ENCODE measurements at regions not wholly inside any gene's neighbourhood (a gene's known extent, or its start where the extent isn't known, plus 50 kb on each side); places are given as distances from the start of the nearest gene placed in this dataset.

DNA sequence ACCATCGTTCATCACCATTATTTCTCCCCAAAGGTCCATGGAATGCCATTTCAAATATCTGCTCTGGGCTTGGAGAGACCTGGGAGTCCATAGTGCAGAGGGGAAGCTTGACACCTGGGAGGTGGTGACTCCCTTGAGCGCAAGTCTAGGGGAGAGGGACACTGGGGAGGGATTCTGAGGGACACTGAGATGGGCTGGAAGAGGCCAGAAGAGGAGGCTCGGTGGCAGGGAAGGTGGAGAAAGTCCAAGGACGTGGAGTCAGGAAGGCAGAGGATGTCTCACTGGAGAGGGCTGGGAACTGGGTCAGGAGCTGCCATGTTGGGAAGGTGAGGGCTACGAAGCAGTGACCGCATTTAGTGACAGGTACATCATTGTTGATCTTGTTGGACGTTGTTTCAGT is 160.3 kb upstream of the MVB12B start:
- Histone ChIP-seq H3K79me2 (replicated peaks; ENCODE audit: insufficient read depth) (no peaks in the 10 kb centered on the region), H3K27me3 (ENCODE audit: insufficient read depth) (no peaks in the 10 kb centered on the region), H3K4me3 (no peak overlapping the region), H2AFZ (no peak overlapping the region), H4K20me1 (replicated peaks; ENCODE audit: insufficient read depth) (no peaks in the 10 kb centered on the region), H3F3A (replicated peaks; ENCODE audit: low read depth) (no peaks in the 10 kb centered on the region), H3K4me2 (no peak overlapping the region), H3K9me2 (ENCODE audit: insufficient read depth) (no peaks in the 10 kb centered on the region), H3K27ac (ENCODE audit: low read depth) (no peak overlapping the region), H3K4me1 (ENCODE audit: insufficient read depth) (no peaks in the 10 kb centered on the region), H3K36me3 (ENCODE audit: insufficient read depth) (no peaks in the 10 kb centered on the region)
- TF ChIP-seq CREB1 (CRISPR knock-in tag; IDR thresholded peaks at IDR 0.05; ENCODE audit: low read depth) (no peak), STAT1 (IDR thresholded peaks at IDR 0.05; ENCODE audit: unreplicated experiment) (no peak), POLR2AphosphoS5 (IDR thresholded peaks at IDR 0.05; ENCODE audit: low read depth) (no peak), EZH2phosphoT487 (IDR thresholded peaks at IDR 0.05; ENCODE audit: unreplicated experiment) (no peak), ZNF331 (CRISPR knock-in tag; IDR thresholded peaks at IDR 0.05; ENCODE audit: low read depth) (no peak), NANOG (IDR thresholded peaks at IDR 0.05; ENCODE audit: borderline replicate concordance) (no peak)
- TF ChIP-seq, protein P1, sequence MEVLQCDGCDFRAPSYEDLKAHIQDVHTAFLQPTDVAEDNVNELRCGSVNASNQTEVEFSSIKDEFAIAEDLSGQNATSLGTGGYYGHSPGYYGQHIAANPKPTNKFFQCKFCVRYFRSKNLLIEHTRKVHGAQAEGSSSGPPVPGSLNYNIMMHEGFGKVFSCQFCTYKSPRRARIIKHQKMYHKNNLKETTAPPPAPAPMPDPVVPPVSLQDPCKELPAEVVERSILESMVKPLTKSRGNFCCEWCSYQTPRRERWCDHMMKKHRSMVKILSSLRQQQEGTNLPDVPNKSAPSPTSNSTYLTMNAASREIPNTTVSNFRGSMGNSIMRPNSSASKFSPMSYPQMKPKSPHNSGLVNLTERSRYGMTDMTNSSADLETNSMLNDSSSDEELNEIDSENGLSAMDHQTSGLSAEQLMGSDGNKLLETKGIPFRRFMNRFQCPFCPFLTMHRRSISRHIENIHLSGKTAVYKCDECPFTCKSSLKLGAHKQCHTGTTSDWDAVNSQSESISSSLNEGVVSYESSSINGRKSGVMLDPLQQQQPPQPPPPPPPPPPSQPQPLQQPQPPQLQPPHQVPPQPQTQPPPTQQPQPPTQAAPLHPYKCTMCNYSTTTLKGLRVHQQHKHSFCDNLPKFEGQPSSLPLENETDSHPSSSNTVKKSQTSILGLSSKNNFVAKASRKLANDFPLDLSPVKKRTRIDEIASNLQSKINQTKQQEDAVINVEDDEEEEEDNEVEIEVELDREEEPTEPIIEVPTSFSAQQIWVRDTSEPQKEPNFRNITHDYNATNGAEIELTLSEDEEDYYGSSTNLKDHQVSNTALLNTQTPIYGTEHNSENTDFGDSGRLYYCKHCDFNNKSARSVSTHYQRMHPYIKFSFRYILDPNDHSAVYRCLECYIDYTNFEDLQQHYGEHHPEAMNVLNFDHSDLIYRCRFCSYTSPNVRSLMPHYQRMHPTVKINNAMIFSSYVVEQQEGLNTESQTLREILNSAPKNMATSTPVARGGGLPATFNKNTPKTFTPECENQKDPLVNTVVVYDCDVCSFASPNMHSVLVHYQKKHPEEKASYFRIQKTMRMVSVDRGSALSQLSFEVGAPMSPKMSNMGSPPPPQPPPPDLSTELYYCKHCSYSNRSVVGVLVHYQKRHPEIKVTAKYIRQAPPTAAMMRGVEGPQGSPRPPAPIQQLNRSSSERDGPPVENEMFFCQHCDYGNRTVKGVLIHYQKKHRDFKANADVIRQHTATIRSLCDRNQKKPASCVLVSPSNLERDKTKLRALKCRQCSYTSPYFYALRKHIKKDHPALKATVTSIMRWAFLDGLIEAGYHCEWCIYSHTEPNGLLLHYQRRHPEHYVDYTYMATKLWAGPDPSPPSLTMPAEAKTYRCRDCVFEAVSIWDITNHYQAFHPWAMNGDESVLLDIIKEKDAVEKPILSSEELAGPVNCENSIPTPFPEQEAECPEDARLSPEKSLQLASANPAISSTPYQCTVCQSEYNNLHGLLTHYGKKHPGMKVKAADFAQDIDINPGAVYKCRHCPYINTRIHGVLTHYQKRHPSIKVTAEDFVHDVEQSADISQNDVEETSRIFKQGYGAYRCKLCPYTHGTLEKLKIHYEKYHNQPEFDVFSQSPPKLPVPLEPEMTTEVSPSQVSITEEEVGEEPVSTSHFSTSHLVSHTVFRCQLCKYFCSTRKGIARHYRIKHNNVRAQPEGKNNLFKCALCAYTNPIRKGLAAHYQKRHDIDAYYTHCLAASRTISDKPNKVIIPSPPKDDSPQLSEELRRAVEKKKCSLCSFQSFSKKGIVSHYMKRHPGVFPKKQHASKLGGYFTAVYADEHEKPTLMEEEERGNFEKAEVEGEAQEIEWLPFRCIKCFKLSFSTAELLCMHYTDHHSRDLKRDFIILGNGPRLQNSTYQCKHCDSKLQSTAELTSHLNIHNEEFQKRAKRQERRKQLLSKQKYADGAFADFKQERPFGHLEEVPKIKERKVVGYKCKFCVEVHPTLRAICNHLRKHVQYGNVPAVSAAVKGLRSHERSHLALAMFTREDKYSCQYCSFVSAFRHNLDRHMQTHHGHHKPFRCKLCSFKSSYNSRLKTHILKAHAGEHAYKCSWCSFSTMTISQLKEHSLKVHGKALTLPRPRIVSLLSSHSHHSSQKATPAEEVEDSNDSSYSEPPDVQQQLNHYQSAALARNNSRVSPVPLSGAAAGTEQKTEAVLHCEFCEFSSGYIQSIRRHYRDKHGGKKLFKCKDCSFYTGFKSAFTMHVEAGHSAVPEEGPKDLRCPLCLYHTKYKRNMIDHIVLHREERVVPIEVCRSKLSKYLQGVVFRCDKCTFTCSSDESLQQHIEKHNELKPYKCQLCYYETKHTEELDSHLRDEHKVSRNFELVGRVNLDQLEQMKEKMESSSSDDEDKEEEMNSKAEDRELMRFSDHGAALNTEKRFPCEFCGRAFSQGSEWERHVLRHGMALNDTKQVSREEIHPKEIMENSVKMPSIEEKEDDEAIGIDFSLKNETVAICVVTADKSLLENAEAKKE (CRISPR knock-in tag; IDR thresholded peaks at IDR 0.05): no peak
- TF ChIP-seq, protein P2, sequence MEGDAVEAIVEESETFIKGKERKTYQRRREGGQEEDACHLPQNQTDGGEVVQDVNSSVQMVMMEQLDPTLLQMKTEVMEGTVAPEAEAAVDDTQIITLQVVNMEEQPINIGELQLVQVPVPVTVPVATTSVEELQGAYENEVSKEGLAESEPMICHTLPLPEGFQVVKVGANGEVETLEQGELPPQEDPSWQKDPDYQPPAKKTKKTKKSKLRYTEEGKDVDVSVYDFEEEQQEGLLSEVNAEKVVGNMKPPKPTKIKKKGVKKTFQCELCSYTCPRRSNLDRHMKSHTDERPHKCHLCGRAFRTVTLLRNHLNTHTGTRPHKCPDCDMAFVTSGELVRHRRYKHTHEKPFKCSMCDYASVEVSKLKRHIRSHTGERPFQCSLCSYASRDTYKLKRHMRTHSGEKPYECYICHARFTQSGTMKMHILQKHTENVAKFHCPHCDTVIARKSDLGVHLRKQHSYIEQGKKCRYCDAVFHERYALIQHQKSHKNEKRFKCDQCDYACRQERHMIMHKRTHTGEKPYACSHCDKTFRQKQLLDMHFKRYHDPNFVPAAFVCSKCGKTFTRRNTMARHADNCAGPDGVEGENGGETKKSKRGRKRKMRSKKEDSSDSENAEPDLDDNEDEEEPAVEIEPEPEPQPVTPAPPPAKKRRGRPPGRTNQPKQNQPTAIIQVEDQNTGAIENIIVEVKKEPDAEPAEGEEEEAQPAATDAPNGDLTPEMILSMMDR (conservative IDR thresholded peaks at IDR 0.05; ENCODE audit: low read depth in 2 of 2): no peak
- TF ChIP-seq, protein P3, sequence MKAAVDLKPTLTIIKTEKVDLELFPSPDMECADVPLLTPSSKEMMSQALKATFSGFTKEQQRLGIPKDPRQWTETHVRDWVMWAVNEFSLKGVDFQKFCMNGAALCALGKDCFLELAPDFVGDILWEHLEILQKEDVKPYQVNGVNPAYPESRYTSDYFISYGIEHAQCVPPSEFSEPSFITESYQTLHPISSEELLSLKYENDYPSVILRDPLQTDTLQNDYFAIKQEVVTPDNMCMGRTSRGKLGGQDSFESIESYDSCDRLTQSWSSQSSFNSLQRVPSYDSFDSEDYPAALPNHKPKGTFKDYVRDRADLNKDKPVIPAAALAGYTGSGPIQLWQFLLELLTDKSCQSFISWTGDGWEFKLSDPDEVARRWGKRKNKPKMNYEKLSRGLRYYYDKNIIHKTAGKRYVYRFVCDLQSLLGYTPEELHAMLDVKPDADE (IDR thresholded peaks at IDR 0.05): no peak
- ATAC-seq (no peak), DNase-seq (ENCODE audit: low spot score) (no peak)
- Mint-ChIP-seq H3K27me3 (ENCODE audit: insufficient read depth, low read depth, poor library complexity) (peaks cover 7% of the 10 kb centered on the region), H3K27ac (no peak overlapping the region), H3K4me1 (no peaks in the 10 kb centered on the region; the same call in 2 of the 3 replicates), H3K4me3 (no peak overlapping the region), H3K36me3 (ENCODE audit: low read depth) (no peaks in the 10 kb centered on the region), H3K9me3 (no peaks in the 10 kb centered on the region)

Measured in GM23338 (cell line).